Neutrophil (primary cell): ENCODE measurements at regions not wholly inside any gene's neighbourhood (a gene's known extent, or its start where the extent isn't known, plus 50 kb on each side); places are given as distances from the start of the nearest gene placed in this dataset.

Experiments
- H3K27ac ChIP-seq: fragments of 200-600 bp; sonication (generic); 2 replicates; pipeline ENCODE4 v1.5.1; 2016; ENCODE audit warnings: mild to moderate bottlenecking, moderate library complexity
- H3K27me3 ChIP-seq: fragments of 200-600 bp; sonication (generic); 2 replicates; pipeline ENCODE4 v1.6.0; 2016; ENCODE audit warnings: mild to moderate bottlenecking
- H3K36me3 ChIP-seq: fragments of 200-600 bp; sonication (generic); 2 replicates; pipeline ENCODE4 v1.5.1; 2017
- H3K4me1 ChIP-seq, 2 experiments: fragments of 200-600 bp in 1 of 2; sonication (generic) in 1 of 2; 1 replicate in 1 of 2; 2 replicates in 1 of 2; pipeline versions ENCODE4 v1.5.1 to v1.6.1; 2013 to 2016; ENCODE audit warnings: low read depth in 1 of 2, low read length in 1 of 2, mild to moderate bottlenecking in 1 of 2, moderate library complexity in 1 of 2; ENCODE audit not compliant: control insufficient read depth in 1 of 2, insufficient read depth in 1 of 2
- H3K4me3 ChIP-seq, 2 experiments: fragments of 200-600 bp in 1 of 2; sonication (generic) in 1 of 2; 1 replicate in 1 of 2; 2 replicates in 1 of 2; pipeline ENCODE4 v1.5.1; 2013 to 2016; ENCODE audit warnings: low read depth in 1 of 2, low read length in 1 of 2, mild to moderate bottlenecking in 1 of 2, moderate library complexity in 1 of 2
- H3K9me3 ChIP-seq: fragments of 200-600 bp; sonication (generic); 2 replicates; pipeline ENCODE4 v1.5.1; 2016
- CTCF ChIP-seq: fragments of 200-600 bp; sonication (generic); IDR thresholded peaks from 2 replicates; pipeline ENCODE4 v1.5.1; 2016; ENCODE audit warnings: antibody characterized with exemption

- no peaks in the 10 kb centered on the region for H3K4me1 ChIP-seq
- no peak for TF ChIP-seq CTCF
- no peak overlapping the region for H3K4me3 ChIP-seq
- H3K27ac ChIP-seq = no peak overlapping the region
- no peaks in the 10 kb centered on the region for H3K9me3 ChIP-seq
- H3K27me3 ChIP-seq = no peaks in the 10 kb centered on the region
- no peaks in the 10 kb centered on the region for H3K36me3 ChIP-seq
Measured at GRCh38 chr6:120186080-120186479, 836.5 kb upstream of the MAN1A1 start.

- Histone ChIP-seq H3K36me3 (no peaks in the 10 kb centered on the region), H3K9me3 (no peaks in the 10 kb centered on the region), H3K27me3 (no peaks in the 10 kb centered on the region), H3K27ac (no peak overlapping the region), H3K4me1 (no peaks in the 10 kb centered on the region), H3K4me3 (no peak overlapping the region)
- no peak for TF ChIP-seq CTCF
Measured at GRCh38 chr6:120173250-120173649, 823.7 kb upstream of the MAN1A1 start.

- H3K4me1 ChIP-seq = no peaks in the 10 kb centered on the region
- TF ChIP-seq CTCF = no peak
- no peaks in the 10 kb centered on the region for H3K9me3 ChIP-seq
- H3K36me3 ChIP-seq = no peaks in the 10 kb centered on the region
- no peaks in the 10 kb centered on the region for H3K27me3 ChIP-seq
- no peak overlapping the region for H3K27ac ChIP-seq
- H3K4me3 ChIP-seq = no peak overlapping the region
Measured at GRCh38 chr6:120164531-120164930, 815.0 kb upstream of the MAN1A1 start.

GRCh38 chr6:120157873-120158272 lies 808.3 kb upstream of the MAN1A1 start:
- H3K36me3 ChIP-seq = no peaks in the 10 kb centered on the region
- H3K27me3 ChIP-seq = no peaks in the 10 kb centered on the region
- H3K9me3 ChIP-seq = no peaks in the 10 kb centered on the region
- H3K27ac ChIP-seq = no peak overlapping the region
- H3K4me3 ChIP-seq = no peak overlapping the region
- H3K4me1 ChIP-seq = no peaks in the 10 kb centered on the region
- no peak for TF ChIP-seq CTCF

- no peak for TF ChIP-seq CTCF
- no peaks in the 10 kb centered on the region for H3K36me3 ChIP-seq
Measured at GRCh38 chr6:120147071-120147871, 797.7 kb upstream of the MAN1A1 start.

More at GRCh38 chr6:120147071-120147871, 797.7 kb upstream of the MAN1A1 start:
- no peaks in the 10 kb centered on the region for H3K9me3 ChIP-seq
- H3K4me3 ChIP-seq = no peak overlapping the region
- no peaks in the 10 kb centered on the region for H3K4me1 ChIP-seq
- H3K27ac ChIP-seq = no peak overlapping the region
- H3K27me3 ChIP-seq = no peaks in the 10 kb centered on the region
